GM12875 (cell line): ENCODE measurements at regions not wholly inside any gene's neighbourhood (a gene's known extent, or its start where the extent isn't known, plus 50 kb on each side); places are given as distances from the start of the nearest gene placed in this dataset.

Experiments used
- H3K4me3 ChIP-seq: one replicate; pipeline ENCODE4 v1.5.1; 2011; ENCODE audit warnings: low read depth, low read length, control low read depth
- TF ChIP-seq, protein P1 (sequence below): IDR thresholded peaks from 2 replicates; pipeline ENCODE4 v1.5.1; 2011; ENCODE audit warnings: low read depth, mild to moderate bottlenecking, control low read depth, inconsistent platforms, low read length, moderate library complexity, borderline replicate concordance; ENCODE audit not compliant: insufficient read depth

DNA sequence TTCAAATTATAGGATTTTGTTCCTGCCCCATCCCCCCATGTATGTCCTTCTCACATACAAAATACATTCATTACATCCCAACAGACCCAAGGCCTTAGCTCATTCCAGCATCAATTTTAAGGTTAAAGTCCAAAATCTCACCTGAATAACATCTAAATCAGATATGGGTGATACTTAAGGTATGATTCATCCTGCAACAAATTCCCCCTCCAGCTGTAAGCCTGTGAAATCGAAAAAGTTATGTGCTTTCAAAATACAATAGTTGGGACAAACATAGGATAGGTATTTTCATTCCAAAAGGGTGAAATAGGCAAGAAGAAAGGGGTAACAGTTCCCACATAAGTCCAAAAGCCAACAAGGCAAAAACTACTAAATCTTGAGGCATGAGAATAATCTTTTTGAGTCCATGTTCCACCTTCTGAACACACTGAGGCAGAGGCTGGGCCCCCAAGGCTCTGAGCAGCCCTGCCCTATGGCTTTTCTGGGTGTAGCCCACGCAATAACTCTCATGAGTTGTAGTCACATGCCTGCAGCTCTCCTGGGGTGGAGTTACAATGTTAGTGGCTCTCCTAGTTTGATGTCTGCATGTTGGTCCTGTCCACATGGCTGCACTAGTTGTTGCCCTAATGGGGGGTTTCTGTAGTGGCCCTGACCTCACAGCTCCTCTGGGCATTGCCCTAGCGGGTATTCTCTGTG lies 243.9 kb upstream of the SMARCA2 start:
- TF ChIP-seq, protein P1, sequence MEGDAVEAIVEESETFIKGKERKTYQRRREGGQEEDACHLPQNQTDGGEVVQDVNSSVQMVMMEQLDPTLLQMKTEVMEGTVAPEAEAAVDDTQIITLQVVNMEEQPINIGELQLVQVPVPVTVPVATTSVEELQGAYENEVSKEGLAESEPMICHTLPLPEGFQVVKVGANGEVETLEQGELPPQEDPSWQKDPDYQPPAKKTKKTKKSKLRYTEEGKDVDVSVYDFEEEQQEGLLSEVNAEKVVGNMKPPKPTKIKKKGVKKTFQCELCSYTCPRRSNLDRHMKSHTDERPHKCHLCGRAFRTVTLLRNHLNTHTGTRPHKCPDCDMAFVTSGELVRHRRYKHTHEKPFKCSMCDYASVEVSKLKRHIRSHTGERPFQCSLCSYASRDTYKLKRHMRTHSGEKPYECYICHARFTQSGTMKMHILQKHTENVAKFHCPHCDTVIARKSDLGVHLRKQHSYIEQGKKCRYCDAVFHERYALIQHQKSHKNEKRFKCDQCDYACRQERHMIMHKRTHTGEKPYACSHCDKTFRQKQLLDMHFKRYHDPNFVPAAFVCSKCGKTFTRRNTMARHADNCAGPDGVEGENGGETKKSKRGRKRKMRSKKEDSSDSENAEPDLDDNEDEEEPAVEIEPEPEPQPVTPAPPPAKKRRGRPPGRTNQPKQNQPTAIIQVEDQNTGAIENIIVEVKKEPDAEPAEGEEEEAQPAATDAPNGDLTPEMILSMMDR: no peak
- H3K4me3 ChIP-seq: no peak overlapping the region

DNA sequence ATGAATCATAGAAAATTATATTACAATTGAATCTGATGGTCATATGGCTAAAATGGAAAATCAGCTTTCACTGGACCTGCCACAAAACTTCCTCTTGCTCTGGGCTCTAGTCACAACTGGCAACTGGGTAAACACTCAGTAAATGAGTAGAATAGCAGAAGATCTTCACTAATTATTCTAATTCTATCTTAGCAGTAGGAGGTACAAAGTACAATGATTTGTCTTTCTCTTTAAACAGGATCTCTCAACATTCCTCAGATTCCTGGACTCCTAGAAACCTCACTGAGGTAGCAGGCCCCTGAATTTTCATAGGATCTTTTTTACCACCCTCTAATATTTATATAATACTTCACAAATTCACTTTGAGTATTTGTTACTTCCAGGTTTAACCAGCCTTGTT lies 239.9 kb upstream of the SMARCA2 start:
- TF ChIP-seq, protein P1: no peak
- no peak overlapping the region for H3K4me3 ChIP-seq

DNA sequence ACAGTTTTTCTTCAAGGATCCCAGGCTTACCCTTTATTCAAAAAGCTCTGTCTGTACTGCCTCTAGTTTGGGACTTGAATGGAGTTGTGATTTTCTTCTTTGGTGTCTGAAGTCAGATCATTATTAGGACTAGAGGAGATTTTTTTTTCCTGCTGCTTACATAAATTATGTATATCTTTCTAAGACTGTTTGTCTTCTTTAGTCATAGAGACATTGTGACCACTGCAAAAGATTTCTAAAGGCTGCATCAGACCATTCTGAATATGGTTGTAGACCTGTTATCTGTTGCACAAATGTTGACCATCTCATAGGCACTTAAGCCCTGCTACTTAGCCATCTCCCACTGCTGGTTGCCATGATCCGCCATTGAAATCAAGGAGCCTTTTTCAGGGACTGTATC lies 238.5 kb upstream of the SMARCA2 start:
- H3K4me3 ChIP-seq: no peak overlapping the region

DNA sequence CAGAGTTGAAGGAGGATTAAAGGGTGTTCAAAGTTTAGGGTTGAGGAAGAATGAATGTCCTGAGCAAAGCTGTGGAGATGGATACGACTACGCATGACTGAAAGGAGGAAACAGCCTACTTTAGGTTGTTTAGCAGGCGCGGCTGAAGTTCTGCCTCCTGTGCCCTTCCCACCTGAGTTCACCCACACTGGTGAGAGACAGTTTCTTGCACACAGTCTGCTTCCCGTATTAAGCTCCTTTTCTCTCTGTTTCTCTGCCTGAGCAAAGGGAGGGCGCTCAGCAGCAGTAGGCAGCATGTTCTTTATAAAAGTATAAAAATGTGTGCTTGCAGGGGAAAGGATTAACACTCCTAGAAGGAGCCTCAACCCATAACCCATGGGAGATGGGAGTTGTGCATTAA lies 224.0 kb upstream of the SMARCA2 start:
- H3K4me3 ChIP-seq: no peak overlapping the region
- TF ChIP-seq, protein P1: no peak

More for the DNA sequence above, 238.5 kb upstream of the SMARCA2 start:
- TF ChIP-seq, protein P1: no peak

DNA sequence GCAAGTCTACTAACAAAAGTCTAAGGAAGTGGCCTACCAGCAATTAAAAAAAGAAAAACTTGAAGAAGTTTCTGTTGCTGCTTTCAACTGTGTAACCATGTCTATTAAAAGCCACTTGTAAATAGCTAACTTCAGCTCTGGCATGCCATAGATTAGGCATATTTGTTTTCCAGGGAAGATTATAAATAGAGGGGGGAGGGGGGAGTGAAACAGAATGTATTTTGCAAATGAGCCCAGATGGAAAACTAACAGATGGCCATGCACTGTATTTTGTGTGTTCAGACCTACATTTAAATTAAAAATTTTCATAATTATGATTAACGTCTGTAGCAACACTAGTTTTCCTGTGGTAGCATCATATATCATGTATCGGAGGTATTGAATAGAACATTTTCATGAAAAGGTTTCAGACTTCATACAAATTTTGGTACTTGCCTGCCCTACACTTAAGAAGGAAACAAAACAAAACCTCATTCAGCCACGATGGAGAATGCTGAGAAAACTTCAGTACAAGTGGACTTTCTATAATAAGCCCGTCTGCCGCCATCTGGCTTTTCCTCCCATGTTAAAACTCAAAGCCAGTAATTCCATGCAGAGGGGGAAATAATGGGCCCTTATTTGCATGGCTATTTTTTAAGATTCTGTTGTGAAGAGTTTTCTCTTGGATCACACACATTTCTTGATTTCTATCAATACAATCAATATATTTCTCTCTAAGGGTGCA lies 220.4 kb upstream of the SMARCA2 start:
- no peak overlapping the region for H3K4me3 ChIP-seq
- TF ChIP-seq, protein P1: no peak

- H3K4me3 ChIP-seq: no peak overlapping the region
- TF ChIP-seq, protein P1: no peak
These were observed 210.8 kb upstream of the SMARCA2 start for GRCh38 chr9:1804128-1804865.

- TF ChIP-seq, protein P1: no peak
- no peak overlapping the region for H3K4me3 ChIP-seq
These were observed 185.4 kb upstream of the SMARCA2 start for GRCh38 chr9:1829719-1830118.
